HG03097 (cell line): ENCODE measurements at regions not wholly inside any gene's neighbourhood (a gene's known extent, or its start where the extent isn't known, plus 50 kb on each side); places are given as distances from the start of the nearest gene placed in this dataset.

Source experiments
- ATAC-seq: cut with Tn5 transposase; IDR thresholded peaks from one replicate; pipeline ENCODE4 v1.9.1; 2021; ENCODE audit not compliant: unreplicated experiment, low FRiP score

GRCh38 chr18:65567372-65567771 is 183.4 kb upstream of the CDH7 start:
- no peak for ATAC-seq

GRCh38 chr18:65548316-65548715 is 202.5 kb upstream of the CDH7 start:
- no peak for ATAC-seq

GRCh38 chr18:65547046-65547445 is 203.8 kb upstream of the CDH7 start:
- ATAC-seq, result no peak

GRCh38 chr18:65544701-65545100 is 206.1 kb upstream of the CDH7 start:
- no peak for ATAC-seq

GRCh38 chr18:65527879-65528633 is 222.8 kb upstream of the CDH7 start:
- no peak for ATAC-seq

GRCh38 chr18:65526099-65526498 is 224.7 kb upstream of the CDH7 start:
- no peak for ATAC-seq

GRCh38 chr18:65523461-65523860 is 227.4 kb upstream of the CDH7 start:
- no peak for ATAC-seq

- no peak for ATAC-seq
Observed at GRCh38 chr18:65522907-65523306, 227.9 kb upstream of the CDH7 start.

- no peak for ATAC-seq
Observed at GRCh38 chr18:65516209-65516608, 234.6 kb upstream of the CDH7 start.

GRCh38 chr18:65498605-65499004 is 252.2 kb upstream of the CDH7 start:
- no peak for ATAC-seq

- ATAC-seq, result no peak
Observed at GRCh38 chr18:65487569-65487968, 263.2 kb upstream of the CDH7 start.

- no peak for ATAC-seq
Observed at GRCh38 chr18:65477455-65477854, 273.4 kb upstream of the CDH7 start.

- no peak for ATAC-seq
Observed at GRCh38 chr18:65468881-65469280, 281.9 kb upstream of the CDH7 start.

- ATAC-seq, result no peak
Observed at GRCh38 chr18:65464361-65464760, 286.5 kb upstream of the CDH7 start.

- ATAC-seq, result no peak
Observed at GRCh38 chr18:65459741-65460140, 291.1 kb upstream of the CDH7 start.

GRCh38 chr18:65458871-65459270 is 291.9 kb upstream of the CDH7 start:
- no peak for ATAC-seq

- ATAC-seq, result no peak
Observed at GRCh38 chr18:65439188-65439587, 311.6 kb upstream of the CDH7 start.

GRCh38 chr18:65436430-65436829 is 314.4 kb upstream of the CDH7 start:
- no peak for ATAC-seq

- ATAC-seq, result no peak
Observed at GRCh38 chr18:65435534-65435933, 315.3 kb upstream of the CDH7 start.

- ATAC-seq, result no peak
Observed at GRCh38 chr18:65429601-65430000, 321.2 kb upstream of the CDH7 start.

GRCh38 chr18:65425366-65425765 is 325.4 kb upstream of the CDH7 start:
- ATAC-seq, result no peak

GRCh38 chr18:65423776-65424175 is 327.0 kb upstream of the CDH7 start:
- ATAC-seq, result no peak
